ENCODE measurements at regions not wholly inside any gene's neighbourhood (a gene's known extent, or its start where the extent isn't known, plus 50 kb on each side); places are given as distances from the start of the nearest gene placed in this dataset.

- peaks cover 100% of the 10 kb centered on the region for H3K27me3 ChIP-seq
- no peaks in the 10 kb centered on the region for H3K9me3 ChIP-seq
- TF ChIP-seq CTCF (IDR thresholded peaks at IDR 0.05): no peak
- H3K36me3 ChIP-seq: no peaks in the 10 kb centered on the region
- H3K4me1 ChIP-seq (ENCODE audit: control insufficient read depth in 1 of 2, insufficient read depth in 1 of 2, low read depth in 1 of 2, low read length in 1 of 2): no peaks in the 10 kb centered on the region
- H3K4me3 ChIP-seq (ENCODE audit: low read depth in 1 of 2, low read length in 1 of 2): no peak overlapping the region
- H3K27ac ChIP-seq: no peak overlapping the region
These were observed 69.9 kb downstream of the CTAGE1 start for GRCh38 chr18:22347606-22348511.

- H3K27ac ChIP-seq: no peak overlapping the region
- no peak overlapping the region for H3K4me3 ChIP-seq (ENCODE audit: low read depth in 1 of 2, low read length in 1 of 2)
- no peaks in the 10 kb centered on the region for H3K9me3 ChIP-seq
- H3K36me3 ChIP-seq: no peaks in the 10 kb centered on the region
- no peaks in the 10 kb centered on the region for H3K4me1 ChIP-seq (ENCODE audit: control insufficient read depth in 1 of 2, insufficient read depth in 1 of 2, low read depth in 1 of 2, low read length in 1 of 2)
- peaks cover 94% of the 10 kb centered on the region for H3K27me3 ChIP-seq
- TF ChIP-seq CTCF (IDR thresholded peaks at IDR 0.05): no peak
These were observed 70.6 kb downstream of the CTAGE1 start for GRCh38 chr18:22346953-22347605.

GRCh38 chr18:22346401-22346952, 71.2 kb downstream of the CTAGE1 start:
- Histone ChIP-seq H3K4me1 (ENCODE audit: control insufficient read depth in 1 of 2, insufficient read depth in 1 of 2, low read depth in 1 of 2, low read length in 1 of 2) (no peaks in the 10 kb centered on the region), H3K27ac (no peak overlapping the region), H3K4me3 (ENCODE audit: low read depth in 1 of 2, low read length in 1 of 2) (no peak overlapping the region), H3K9me3 (no peaks in the 10 kb centered on the region), H3K27me3 (peaks cover 88% of the 10 kb centered on the region), H3K36me3 (no peaks in the 10 kb centered on the region)
- TF ChIP-seq CTCF (IDR thresholded peaks at IDR 0.05): no peak

GRCh38 chr18:22345718-22346117, 72.0 kb downstream of the CTAGE1 start:
- Histone ChIP-seq H3K27me3 (peaks cover 81% of the 10 kb centered on the region), H3K27ac (no peak overlapping the region), H3K4me1 (ENCODE audit: control insufficient read depth in 1 of 2, insufficient read depth in 1 of 2, low read depth in 1 of 2, low read length in 1 of 2) (no peaks in the 10 kb centered on the region), H3K4me3 (ENCODE audit: low read depth in 1 of 2, low read length in 1 of 2) (no peak overlapping the region), H3K36me3 (no peaks in the 10 kb centered on the region), H3K9me3 (no peaks in the 10 kb centered on the region)
- TF ChIP-seq CTCF (IDR thresholded peaks at IDR 0.05): no peak

GRCh38 chr18:22344908-22345670, 72.6 kb downstream of the CTAGE1 start:
- peaks cover 74% of the 10 kb centered on the region for H3K27me3 ChIP-seq
- TF ChIP-seq CTCF (IDR thresholded peaks at IDR 0.05): no peak

More at GRCh38 chr18:22344908-22345670, 72.6 kb downstream of the CTAGE1 start:
- Histone ChIP-seq H3K36me3 (no peaks in the 10 kb centered on the region), H3K27ac (no peak overlapping the region), H3K4me3 (ENCODE audit: low read depth in 1 of 2, low read length in 1 of 2) (no peak overlapping the region), H3K4me1 (ENCODE audit: control insufficient read depth in 1 of 2, insufficient read depth in 1 of 2, low read depth in 1 of 2, low read length in 1 of 2) (no peaks in the 10 kb centered on the region), H3K9me3 (no peaks in the 10 kb centered on the region)
